ENCODE measurements at regions not wholly inside any gene's neighbourhood (a gene's known extent, or its start where the extent isn't known, plus 50 kb on each side); places are given as distances from the start of the nearest gene placed in this dataset.

GRCh38 chr12:115174920-115175319 lies 490.9 kb upstream of the TBX3 start:
- no peak for DNase-seq (ENCODE audit: low spot score)

GRCh38 chr12:115172521-115172920 lies 488.5 kb upstream of the TBX3 start:
- DNase-seq (ENCODE audit: low spot score), result no peak

GRCh38 chr12:115169981-115170380 lies 486.0 kb upstream of the TBX3 start:
- no peak for DNase-seq (ENCODE audit: low spot score)

- no peak for DNase-seq (ENCODE audit: low spot score)
Observed at GRCh38 chr12:115166698-115167315, 482.8 kb upstream of the TBX3 start.

- no peak for DNase-seq (ENCODE audit: low spot score)
Observed at GRCh38 chr12:115163710-115164109, 479.7 kb upstream of the TBX3 start.

- no peak for DNase-seq (ENCODE audit: low spot score)
Observed at GRCh38 chr12:115160271-115161128, 476.5 kb upstream of the TBX3 start.

- no peak for DNase-seq (ENCODE audit: low spot score)
Observed at GRCh38 chr12:115158816-115159215, 474.8 kb upstream of the TBX3 start.

- DNase-seq (ENCODE audit: low spot score), result no peak
Observed at GRCh38 chr12:115155665-115156645, 472.0 kb upstream of the TBX3 start.

GRCh38 chr12:115149685-115150378 lies 465.9 kb upstream of the TBX3 start:
- no peak for DNase-seq (ENCODE audit: low spot score)

GRCh38 chr12:115149279-115149678 lies 465.3 kb upstream of the TBX3 start:
- DNase-seq (ENCODE audit: low spot score), result no peak

GRCh38 chr12:115147916-115148315 lies 463.9 kb upstream of the TBX3 start:
- no peak for DNase-seq (ENCODE audit: low spot score)

GRCh38 chr12:115146453-115146852 lies 462.5 kb upstream of the TBX3 start:
- DNase-seq (ENCODE audit: low spot score), result no peak

GRCh38 chr12:115144425-115144824 lies 460.4 kb upstream of the TBX3 start:
- DNase-seq (ENCODE audit: low spot score), result no peak

GRCh38 chr12:115140981-115141655 lies 457.1 kb upstream of the TBX3 start:
- no peak for DNase-seq (ENCODE audit: low spot score)

- no peak for DNase-seq (ENCODE audit: low spot score)
Observed at GRCh38 chr12:115137812-115138521, 454.0 kb upstream of the TBX3 start.

GRCh38 chr12:115135800-115136211 lies 451.8 kb upstream of the TBX3 start:
- DNase-seq (ENCODE audit: low spot score), result no peak

GRCh38 chr12:115134298-115134697 lies 450.3 kb upstream of the TBX3 start:
- no peak for DNase-seq (ENCODE audit: low spot score)

GRCh38 chr12:115132905-115133304 lies 448.9 kb upstream of the TBX3 start:
- no peak for DNase-seq (ENCODE audit: low spot score)

- DNase-seq (ENCODE audit: low spot score), result no peak
Observed at GRCh38 chr12:115132145-115132544, 448.2 kb upstream of the TBX3 start.

- no peak for DNase-seq (ENCODE audit: low spot score)
Observed at GRCh38 chr12:115129727-115130126, 445.8 kb upstream of the TBX3 start.

- DNase-seq (ENCODE audit: low spot score), result no peak
Observed at GRCh38 chr12:115121053-115121452, 437.1 kb upstream of the TBX3 start.
